ENCODE measurements at regions not wholly inside any gene's neighbourhood (a gene's known extent, or its start where the extent isn't known, plus 50 kb on each side); places are given as distances from the start of the nearest gene placed in this dataset. TPM values are rescaled to one million over a fixed set of nuclear protein-coding genes. Genes with fewer than 3 reads are reported as not detected.

GRCh38 chr1:94593611-94594010 is 52.1 kb upstream of the F3 start:
- ChIA-PET CTCF (no interaction called here), POLR2A (no interaction called here)
- Mint-ChIP-seq H3K4me3 (no peak overlapping the region), H3K27ac (no peak overlapping the region), H3K36me3 (no peaks in the 10 kb centered on the region), H3K9me3 (no peaks in the 10 kb centered on the region), H3K4me1 (ENCODE audit: low read depth) (no peaks in the 10 kb centered on the region), H3K27me3 (peaks cover 2% of the 10 kb centered on the region)
- intact Hi-C loops (cut with micrococcal nuclease) = no loop called here
- no peak for DNase-seq

- no peaks in the 10 kb centered on the region for H3K4me1 Mint-ChIP-seq (ENCODE audit: low read depth)
- H3K27ac Mint-ChIP-seq = no peak overlapping the region
- no peak for DNase-seq
- H3K36me3 Mint-ChIP-seq = no peaks in the 10 kb centered on the region
- H3K27me3 Mint-ChIP-seq = peaks cover 2% of the 10 kb centered on the region
- H3K9me3 Mint-ChIP-seq = no peaks in the 10 kb centered on the region
- H3K4me3 Mint-ChIP-seq = no peak overlapping the region
- POLR2A ChIA-PET = no interaction called here
- CTCF ChIA-PET = no interaction called here
- intact Hi-C loops (cut with micrococcal nuclease) = no loop called here
Observed at GRCh38 chr1:94592571-94592920, 51.0 kb upstream of the F3 start.

- intact Hi-C loops (cut with micrococcal nuclease) = no loop called here
- Mint-ChIP-seq H3K27me3 (peaks cover 4% of the 10 kb centered on the region), H3K4me3 (no peak overlapping the region), H3K4me1 (ENCODE audit: low read depth) (no peaks in the 10 kb centered on the region), H3K27ac (no peak overlapping the region), H3K9me3 (no peaks in the 10 kb centered on the region), H3K36me3 (no peaks in the 10 kb centered on the region)
- CTCF ChIA-PET = no interaction called here
- POLR2A ChIA-PET = no interaction called here
- no peak for DNase-seq
Observed at GRCh38 chr1:94591823-94592570, 50.4 kb upstream of the F3 start.

Small RNA genes in the stretch of these regions (microRNA-seq; reads per million reads assigned to microRNA genes)
- not detected for gene MIR378G (ENCODE audit: borderline microRNAs expressed, borderline number of aligned reads, borderline replicate concordance)
